CD4-positive, alpha-beta T cell treated with Interleukin-6 for 4 hours (primary cell): ENCODE measurements at regions not wholly inside any gene's neighbourhood (a gene's known extent, or its start where the extent isn't known, plus 50 kb on each side); places are given as distances from the start of the nearest gene placed in this dataset.

Source experiments
- DNase-seq: peaks from one replicate; pipeline ENCODE4 v3.0.0-alpha.2; 2020; ENCODE audit warnings: mixed read lengths

DNA sequence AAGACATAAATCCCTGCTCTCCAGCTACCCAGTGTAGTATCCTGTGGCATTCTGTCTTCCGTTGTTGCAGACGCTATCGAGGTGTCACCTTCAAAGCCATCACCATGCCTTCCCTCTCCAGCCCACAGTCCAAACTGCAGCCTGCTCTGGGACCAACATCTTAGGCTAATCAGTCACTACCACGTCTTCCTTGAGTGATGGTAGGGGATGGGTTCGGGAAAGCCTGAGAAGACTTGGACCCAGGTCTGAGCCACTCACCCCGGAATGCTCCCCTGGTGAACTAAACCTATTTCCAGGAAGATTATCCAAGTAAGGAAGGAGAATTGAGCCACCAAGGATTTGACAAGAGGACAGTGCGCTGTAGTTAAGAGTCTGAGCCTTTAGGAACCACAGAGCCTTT is 52.9 kb upstream of the IRX1 start:
- no peak for DNase-seq

- no peak for DNase-seq
These were observed 53.5 kb upstream of the IRX1 start for GRCh38 chr5:3542158-3542557.

GRCh38 chr5:3538886-3539285 is 56.7 kb upstream of the IRX1 start:
- no peak for DNase-seq

DNA sequence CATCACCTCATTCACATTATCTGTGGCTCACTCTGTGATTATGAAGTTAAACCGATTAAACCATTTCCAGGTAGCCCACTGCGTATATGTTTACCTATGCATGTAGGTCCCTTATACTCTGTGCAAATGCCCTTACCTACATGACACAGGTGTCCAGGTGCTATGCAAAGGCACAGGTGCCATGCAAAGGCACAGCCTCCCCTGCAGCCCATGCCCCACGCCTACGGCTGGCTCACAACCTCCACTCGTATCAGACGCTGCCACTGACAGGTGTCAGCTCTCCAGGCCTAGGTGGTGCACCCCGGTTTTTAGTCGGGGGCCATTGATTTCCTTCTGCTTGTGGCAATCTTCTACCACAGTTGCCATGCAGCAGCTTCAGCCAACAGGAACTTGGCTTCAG is 57.7 kb upstream of the IRX1 start:
- DNase-seq: no peak

- DNase-seq: no peak
These were observed 60.0 kb upstream of the IRX1 start for GRCh38 chr5:3535414-3536211.

- DNase-seq: no peak
These were observed 60.6 kb upstream of the IRX1 start for GRCh38 chr5:3534997-3535396.

DNA sequence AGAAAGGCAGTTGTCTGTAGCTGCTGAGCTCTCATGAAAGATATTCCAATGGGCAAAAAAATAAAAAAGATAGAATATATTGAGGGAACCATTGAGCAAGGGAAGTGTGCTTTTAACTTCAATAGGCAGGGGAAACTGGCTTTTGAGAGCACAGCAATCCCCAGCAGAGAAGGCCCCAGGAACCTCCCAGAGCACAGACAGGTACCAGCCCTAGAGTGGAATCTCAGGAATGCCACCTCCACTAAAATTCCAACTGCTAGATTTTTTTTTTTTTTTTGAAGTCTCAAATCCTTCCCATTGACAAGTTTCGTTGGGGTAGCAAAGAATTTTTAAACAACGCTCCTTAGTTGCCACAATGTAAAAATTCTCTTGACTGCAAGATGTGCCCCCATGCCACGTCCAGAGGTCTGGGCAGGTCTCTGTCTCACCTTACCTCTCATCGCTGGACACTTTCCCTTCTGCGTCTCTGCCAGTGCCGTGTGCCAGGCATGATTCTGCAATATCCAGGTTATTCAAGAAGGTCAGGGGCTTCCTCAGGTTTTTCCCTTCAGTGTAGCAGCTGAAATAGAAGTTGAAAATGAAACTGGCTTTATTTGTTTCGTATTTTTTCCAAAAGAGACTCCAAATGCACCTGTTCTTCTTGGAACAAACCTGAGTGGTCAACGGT is 64.2 kb upstream of the IRX1 start:
- DNase-seq: no peak

DNA sequence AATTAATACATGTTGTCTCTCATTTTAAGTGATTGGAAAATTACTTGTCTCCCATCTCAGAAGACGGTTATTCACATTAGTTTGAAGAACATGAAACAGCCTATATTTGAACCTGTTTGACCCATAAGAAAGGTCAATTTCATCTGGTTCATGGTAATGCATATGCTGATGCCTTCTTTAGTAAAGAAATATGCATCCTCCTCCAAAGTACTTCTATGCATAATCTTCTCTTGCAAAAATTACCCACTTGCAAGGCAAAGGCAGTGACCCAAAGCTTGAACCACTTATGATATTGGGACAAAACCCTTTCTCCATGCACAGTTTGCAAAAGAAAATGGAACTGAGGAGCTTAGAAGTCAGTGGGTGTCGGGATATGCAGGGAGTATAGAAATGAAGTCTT is 65.4 kb upstream of the IRX1 start:
- DNase-seq: no peak

DNA sequence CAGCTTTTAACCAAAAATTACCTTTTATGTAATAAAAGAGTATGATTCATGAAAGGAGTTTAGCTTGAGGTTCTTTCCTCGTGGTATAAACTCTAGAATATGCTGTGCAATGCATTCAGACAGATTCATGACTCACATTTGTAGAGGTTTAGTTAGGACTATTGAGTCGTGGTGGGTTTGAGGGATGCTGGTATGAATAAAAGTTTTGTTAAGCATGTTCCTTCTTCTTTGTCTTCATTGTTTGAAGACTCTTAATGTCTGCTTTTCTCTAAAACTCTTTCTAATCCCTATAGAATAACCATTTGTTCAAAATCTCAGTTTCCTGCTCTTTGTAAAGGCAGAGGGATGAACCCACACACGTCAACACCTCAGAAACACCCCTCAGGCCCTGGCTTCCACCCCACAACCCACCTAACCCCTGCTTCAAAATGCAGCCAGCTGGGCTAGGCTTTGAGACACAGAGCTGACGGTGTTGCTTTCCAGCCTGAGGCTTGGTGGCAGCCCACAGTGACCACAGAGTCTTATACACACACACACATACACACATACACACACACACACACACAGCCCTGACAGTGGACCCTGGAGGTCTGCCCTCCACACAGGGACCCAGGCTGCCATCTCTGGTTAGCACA is 69.0 kb upstream of the IRX1 start:
- no peak for DNase-seq

DNA sequence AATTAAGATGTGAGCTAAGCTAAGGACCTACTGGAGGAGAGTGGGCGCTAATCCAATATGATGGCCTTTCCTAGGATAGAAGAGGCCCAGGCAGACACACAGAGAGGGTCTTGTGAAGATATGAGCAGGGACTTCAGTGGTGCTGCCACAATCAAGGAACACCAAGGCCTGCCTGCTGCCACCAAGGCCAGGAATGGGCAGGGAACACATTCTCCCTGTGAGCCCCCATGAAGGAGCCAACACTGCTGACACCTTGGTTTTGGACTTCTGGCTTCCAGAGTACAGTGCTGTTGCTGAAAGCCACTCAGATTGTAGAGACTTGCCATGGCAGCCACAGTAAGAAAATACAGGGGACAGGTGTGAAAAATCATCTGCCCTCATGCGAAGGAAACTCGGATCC is 73.1 kb upstream of the IRX1 start:
- no peak for DNase-seq

GRCh38 chr5:3518576-3518975 is 77.1 kb upstream of the IRX1 start:
- DNase-seq: no peak

GRCh38 chr5:3518051-3518450 is 77.6 kb upstream of the IRX1 start:
- DNase-seq: no peak

DNA sequence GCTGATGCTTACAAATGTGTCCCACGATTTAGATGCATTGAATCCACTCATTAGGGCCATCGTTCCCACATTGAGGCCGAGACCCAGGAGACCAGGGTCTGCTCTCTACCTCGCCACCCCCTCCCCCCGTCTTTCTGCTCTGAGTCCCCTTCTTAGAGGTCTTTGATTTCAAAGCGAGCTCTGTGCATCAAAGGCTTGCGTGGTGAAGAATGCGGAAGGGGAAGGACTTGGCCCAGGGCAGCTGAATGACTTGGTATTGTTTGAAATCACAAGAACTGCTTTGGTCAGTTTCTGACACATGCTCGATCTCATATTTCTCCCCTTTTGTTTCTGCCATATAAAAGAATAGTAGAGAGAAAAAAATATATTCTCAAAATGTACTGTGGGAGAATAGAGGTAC is 78.3 kb upstream of the IRX1 start:
- DNase-seq: no peak

DNA sequence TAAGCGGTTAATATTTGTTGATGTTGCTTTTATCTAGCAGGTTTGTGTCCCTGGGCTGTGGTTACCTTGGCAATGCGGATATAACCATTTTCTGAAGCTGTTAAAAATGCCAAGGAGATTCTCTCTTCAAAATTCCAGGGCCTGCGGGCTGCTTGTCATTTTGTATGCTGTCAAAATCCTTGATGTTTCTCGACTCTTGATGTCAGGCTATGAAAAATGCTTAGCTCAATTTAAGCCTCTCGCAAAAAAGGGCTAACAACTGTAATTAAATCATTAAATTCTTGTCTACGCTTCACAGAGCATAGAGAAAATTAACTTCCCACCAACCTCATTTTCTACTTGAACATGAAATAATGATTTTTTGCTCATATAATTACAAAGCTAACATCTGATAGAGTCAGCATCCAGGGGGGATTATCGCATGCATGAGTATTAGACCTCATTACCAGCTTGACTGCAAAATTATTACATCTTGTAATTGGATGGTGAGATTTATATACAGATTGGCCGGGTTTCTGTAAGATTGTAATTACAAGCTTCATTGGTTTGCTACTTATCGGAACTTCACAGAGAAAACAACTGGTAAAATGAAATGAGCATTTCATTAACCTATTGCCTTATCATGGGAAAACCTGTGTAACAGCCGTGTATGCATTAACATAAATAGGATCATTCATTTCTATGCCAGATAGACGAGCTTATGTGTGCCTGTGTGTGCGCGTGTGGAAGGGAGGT is 83.1 kb upstream of the IRX1 start:
- DNase-seq: no peak

DNA sequence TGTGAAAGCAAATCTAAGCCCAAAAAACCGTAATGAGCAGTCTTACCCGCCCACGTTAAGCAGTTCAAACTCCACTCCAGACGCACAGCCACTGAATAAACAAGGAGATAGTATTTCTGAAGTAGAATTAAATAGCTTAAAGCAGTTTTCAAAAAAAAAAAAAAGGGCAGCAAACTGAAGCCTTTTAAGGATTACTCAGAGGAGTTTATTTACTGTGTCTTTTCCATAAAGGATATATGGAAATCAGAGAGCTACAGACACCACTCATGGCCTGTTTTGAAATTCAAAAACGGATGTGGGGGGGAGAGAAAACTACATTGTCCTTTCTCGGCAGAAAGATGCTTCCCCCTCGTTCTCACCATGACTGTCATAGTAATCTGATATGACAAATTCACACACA is 83.7 kb upstream of the IRX1 start:
- no peak for DNase-seq

DNA sequence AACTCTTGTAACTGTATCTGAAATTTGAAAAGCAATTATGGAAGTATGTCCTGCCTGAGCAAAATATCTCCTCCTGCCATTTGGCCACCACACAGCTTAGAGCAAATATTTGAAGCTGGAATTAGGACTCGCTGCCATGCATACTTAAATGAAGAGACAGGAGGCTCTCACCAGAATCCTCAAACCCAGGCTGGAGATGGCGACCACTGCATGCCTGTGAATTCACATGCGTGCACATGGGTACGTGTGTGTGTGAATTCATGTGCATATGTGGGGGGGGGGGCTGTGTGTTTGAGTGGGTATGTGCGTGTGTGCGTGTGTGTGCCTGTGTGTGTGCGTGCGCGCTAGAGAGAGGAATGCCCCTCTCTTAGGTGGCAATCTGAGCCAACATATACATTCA is 84.1 kb upstream of the IRX1 start:
- no peak for DNase-seq

DNA sequence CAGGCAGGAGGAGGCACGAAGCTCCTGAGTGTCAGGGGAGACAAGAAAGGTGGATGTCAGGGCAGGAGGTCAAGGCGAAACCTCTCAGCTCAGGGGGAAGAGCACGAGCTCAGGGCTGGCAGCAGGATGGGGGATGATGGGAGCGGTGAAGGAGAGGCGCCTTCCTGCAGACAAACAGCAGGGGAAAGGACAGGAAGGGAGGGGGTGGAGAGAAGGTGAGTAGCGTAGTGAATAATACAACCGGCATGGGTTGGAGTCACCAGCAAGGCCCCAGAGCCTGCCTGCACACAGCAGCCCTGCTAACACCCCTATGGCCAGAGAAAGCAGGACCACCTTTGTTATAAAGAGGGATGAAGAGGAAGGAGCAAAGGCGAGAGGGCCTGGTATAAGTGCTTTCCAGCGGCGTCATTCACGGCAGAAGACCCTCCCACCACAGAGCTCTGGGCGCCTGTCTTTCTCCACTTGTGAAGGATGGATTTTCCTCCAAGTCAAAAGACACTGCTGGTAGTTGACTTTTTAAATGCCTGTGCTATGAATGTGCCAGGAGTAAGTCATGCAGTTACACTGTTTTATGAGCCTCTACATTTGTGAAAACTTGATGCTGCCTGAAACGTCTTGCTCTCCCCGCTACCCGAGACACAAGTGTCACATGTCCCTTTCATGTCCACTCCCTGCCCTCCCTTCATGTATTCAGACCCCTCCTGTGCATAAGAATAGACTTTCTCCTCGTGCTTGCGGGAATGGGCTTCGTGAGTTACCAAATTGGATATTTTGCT is 84.8 kb upstream of the IRX1 start:
- DNase-seq: no peak

GRCh38 chr5:3509290-3509689 is 86.3 kb upstream of the IRX1 start:
- DNase-seq: no peak

- no peak for DNase-seq
These were observed 87.2 kb upstream of the IRX1 start for GRCh38 chr5:3508395-3508794.

- no peak for DNase-seq
These were observed 104.6 kb upstream of the IRX1 start for GRCh38 chr5:3490957-3491507.

DNA sequence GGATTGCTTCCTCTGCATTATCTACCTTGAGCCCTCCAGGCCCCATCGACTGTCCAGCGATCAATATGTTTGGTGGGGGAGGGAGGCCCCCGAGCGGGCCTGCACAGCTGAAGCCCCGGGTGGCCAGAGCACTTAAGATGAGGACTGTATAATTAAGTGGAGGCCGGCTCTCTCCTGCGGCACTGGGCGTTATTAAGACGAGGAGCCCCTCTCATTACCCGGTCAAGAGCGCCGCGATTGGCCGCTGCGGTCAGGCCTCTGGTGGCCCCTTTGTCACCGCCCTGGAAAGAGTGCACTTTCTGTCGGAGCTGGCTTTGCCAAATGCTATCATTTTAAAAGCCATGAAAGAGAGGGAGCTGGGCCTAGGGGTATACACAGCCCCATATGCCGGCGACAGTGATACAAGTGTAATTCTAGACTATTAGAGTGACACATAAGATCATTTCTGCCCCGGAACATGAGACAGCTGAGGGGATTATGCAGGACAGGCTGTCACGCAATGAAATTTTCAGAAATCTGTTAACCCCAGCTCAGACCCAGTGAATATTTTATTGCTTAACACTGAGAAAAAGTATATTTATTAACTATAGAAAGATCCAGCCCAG is 106.3 kb upstream of the IRX1 start:
- no peak for DNase-seq

GRCh38 chr5:3484836-3485235 is 110.8 kb upstream of the IRX1 start:
- DNase-seq: no peak
